Stimulated activated CD4-positive, alpha-beta T cell treated with anti-CD3 and anti-CD28 coated beads, TNF-alpha, amount 100 ng/mL, for 1 hour (primary cell): ENCODE measurements at regions not wholly inside any gene's neighbourhood (a gene's known extent, or its start where the extent isn't known, plus 50 kb on each side); places are given as distances from the start of the nearest gene placed in this dataset.

ENCODE experiments used
- DNase-seq, 3 donors: peaks; one replicate each; pipeline ENCODE4 v3.0.0-alpha.2; 2020; ENCODE audit warnings: low read depth in 3 of 3, low spot score in 1 of 3

GRCh38 chr5:167796672-167797071 is 494.8 kb upstream of the WWC1 start:
- DNase-seq, result no peak

- DNase-seq, result no peak
These were observed 493.5 kb upstream of the WWC1 start for GRCh38 chr5:167797933-167798332.

GRCh38 chr5:167798448-167798847 is 493.0 kb upstream of the WWC1 start:
- no peak for DNase-seq

- no peak for DNase-seq
These were observed 491.0 kb upstream of the WWC1 start for GRCh38 chr5:167800427-167800826.

GRCh38 chr5:167801999-167802398 is 489.4 kb upstream of the WWC1 start:
- DNase-seq, result no peak

- DNase-seq, result no peak
These were observed 488.6 kb upstream of the WWC1 start for GRCh38 chr5:167802755-167803431.

- DNase-seq, result no peak
These were observed 486.8 kb upstream of the WWC1 start for GRCh38 chr5:167804512-167805220.

- DNase-seq, result no peak
These were observed 480.9 kb upstream of the WWC1 start for GRCh38 chr5:167810573-167810972.

- DNase-seq, result no peak
These were observed 478.6 kb upstream of the WWC1 start for GRCh38 chr5:167812871-167813270.

- no peak for DNase-seq
These were observed 478.1 kb upstream of the WWC1 start for GRCh38 chr5:167813389-167813788.

GRCh38 chr5:167814040-167814439 is 477.4 kb upstream of the WWC1 start:
- DNase-seq, result no peak

GRCh38 chr5:167814828-167815227 is 476.6 kb upstream of the WWC1 start:
- no peak for DNase-seq

- DNase-seq, result no peak
These were observed 475.1 kb upstream of the WWC1 start for GRCh38 chr5:167816354-167816753.

- no peak for DNase-seq
These were observed 474.6 kb upstream of the WWC1 start for GRCh38 chr5:167816864-167817263.

GRCh38 chr5:167819406-167819805 is 472.0 kb upstream of the WWC1 start:
- DNase-seq, result no peak

- DNase-seq, result no peak
These were observed 471.1 kb upstream of the WWC1 start for GRCh38 chr5:167820101-167820990.

- DNase-seq, result no peak
These were observed 470.3 kb upstream of the WWC1 start for GRCh38 chr5:167821151-167821550.

GRCh38 chr5:167821669-167822068 is 469.8 kb upstream of the WWC1 start:
- DNase-seq, result no peak

GRCh38 chr5:167822241-167822640 is 469.2 kb upstream of the WWC1 start:
- no peak for DNase-seq

GRCh38 chr5:167823405-167823804 is 468.0 kb upstream of the WWC1 start:
- no peak for DNase-seq

GRCh38 chr5:167827766-167828165 is 463.7 kb upstream of the WWC1 start:
- DNase-seq, result no peak
